Tibial nerve (tissue), 3 donors: ENCODE measurements at regions not wholly inside any gene's neighbourhood (a gene's known extent, or its start where the extent isn't known, plus 50 kb on each side); places are given as distances from the start of the nearest gene placed in this dataset.

Experiments
- EP300 ChIP-seq, 2 donors: sonication (generic); formaldehyde crosslinking; IDR thresholded peaks; one replicate each; pipeline ENCODE4 v1.6.1; 2017; ENCODE audit warnings: antibody characterized with exemption in 2 of 2, mild to moderate bottlenecking in 1 of 2
- POLR2A ChIP-seq, 2 donors: fragments of 450-650 bp; IDR thresholded peaks; one replicate each; pipeline ENCODE4 v1.6.1; 2017; ENCODE audit warnings: antibody characterized with exemption in 2 of 2, mild to moderate bottlenecking in 2 of 2, moderate library complexity in 2 of 2

GRCh38 chr3:30181581-30181980 lies 424.8 kb upstream of the TGFBR2 start:
- no peak for TF ChIP-seq POLR2A (IDR thresholded peaks at IDR 0.05)
- no peak for TF ChIP-seq EP300 (IDR thresholded peaks at IDR 0.05)
